ENCODE measurements at regions not wholly inside any gene's neighbourhood (a gene's known extent, or its start where the extent isn't known, plus 50 kb on each side); places are given as distances from the start of the nearest gene placed in this dataset.

DNA sequence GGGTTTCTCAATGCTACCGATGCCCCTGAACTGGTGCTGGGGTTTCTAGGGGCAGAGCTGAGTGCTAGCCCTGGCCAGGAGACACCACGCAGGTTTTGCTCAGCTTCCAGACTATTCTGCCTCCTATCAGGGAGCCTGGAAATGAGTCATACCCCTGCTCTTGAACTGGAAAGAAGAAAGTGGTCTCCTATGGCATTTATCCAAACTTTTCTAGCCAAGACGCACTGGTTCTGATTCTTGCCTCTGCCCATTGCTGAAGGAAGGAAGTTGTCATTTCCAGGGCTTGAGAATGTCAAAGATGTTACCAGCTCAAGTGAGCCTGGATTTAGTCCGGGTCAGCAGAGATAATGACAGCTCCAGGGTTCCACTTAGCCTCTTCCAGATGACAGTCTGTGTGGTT is 561.9 kb downstream of the CDK5RAP2 start:
- Histone ChIP-seq H3K4me1 (ENCODE audit: control insufficient read depth in 5 of 5, insufficient read depth in 5 of 5, low read length in 5 of 5) (peaks cover 0 to 2% (median 0%) of the 10 kb centered on the region in 5 donors), H3K27me3 (ENCODE audit: control insufficient read depth in 3 of 3, insufficient read depth in 3 of 3, low read length in 2 of 3) (no peaks in the 10 kb centered on the region)
- 58 to 61% methylated on average over 4 of the region's 4 CpGs for WGBS, 2 donors

GRCh38 chr9:120016231-120016630 is 563.7 kb downstream of the CDK5RAP2 start:
- WGBS, 2 donors: 39 to 42% methylated on average over 2 of the region's 2 CpGs
- ATAC-seq (ENCODE audit: insufficient read depth, low FRiP score): no peak
- no peak for DNase-seq
- H3K9me3 ChIP-seq (ENCODE audit: control insufficient read depth in 4 of 4, insufficient read depth in 3 of 4, low read length in 3 of 4): peaks cover 0 to 4% (median 0%) of the 10 kb centered on the region in 4 donors
- H3K9ac ChIP-seq (ENCODE audit: insufficient read depth in 1 of 2, low read length in 2 of 2): no peak overlapping the region
- H3K27me3 ChIP-seq (ENCODE audit: control insufficient read depth in 3 of 3, insufficient read depth in 3 of 3, low read length in 2 of 3): no peaks in the 10 kb centered on the region
- no peak overlapping the region for H3K4me3 ChIP-seq
- no peak overlapping the region for H3K27ac ChIP-seq (ENCODE audit: low read depth in 1 of 2, low read length in 1 of 2)
- no peaks in the 10 kb centered on the region for H3K36me3 ChIP-seq (ENCODE audit: control insufficient read depth in 4 of 4, insufficient read depth in 4 of 4, low read length in 4 of 4)
- H3K4me1 ChIP-seq (ENCODE audit: control insufficient read depth in 5 of 5, insufficient read depth in 5 of 5, low read length in 5 of 5): peaks cover 0 to 2% (median 0%) of the 10 kb centered on the region in 5 donors
- TF ChIP-seq, protein P1, sequence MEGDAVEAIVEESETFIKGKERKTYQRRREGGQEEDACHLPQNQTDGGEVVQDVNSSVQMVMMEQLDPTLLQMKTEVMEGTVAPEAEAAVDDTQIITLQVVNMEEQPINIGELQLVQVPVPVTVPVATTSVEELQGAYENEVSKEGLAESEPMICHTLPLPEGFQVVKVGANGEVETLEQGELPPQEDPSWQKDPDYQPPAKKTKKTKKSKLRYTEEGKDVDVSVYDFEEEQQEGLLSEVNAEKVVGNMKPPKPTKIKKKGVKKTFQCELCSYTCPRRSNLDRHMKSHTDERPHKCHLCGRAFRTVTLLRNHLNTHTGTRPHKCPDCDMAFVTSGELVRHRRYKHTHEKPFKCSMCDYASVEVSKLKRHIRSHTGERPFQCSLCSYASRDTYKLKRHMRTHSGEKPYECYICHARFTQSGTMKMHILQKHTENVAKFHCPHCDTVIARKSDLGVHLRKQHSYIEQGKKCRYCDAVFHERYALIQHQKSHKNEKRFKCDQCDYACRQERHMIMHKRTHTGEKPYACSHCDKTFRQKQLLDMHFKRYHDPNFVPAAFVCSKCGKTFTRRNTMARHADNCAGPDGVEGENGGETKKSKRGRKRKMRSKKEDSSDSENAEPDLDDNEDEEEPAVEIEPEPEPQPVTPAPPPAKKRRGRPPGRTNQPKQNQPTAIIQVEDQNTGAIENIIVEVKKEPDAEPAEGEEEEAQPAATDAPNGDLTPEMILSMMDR (IDR thresholded peaks at IDR 0.05; ENCODE audit: control extremely low read depth, extremely low read depth): no peak

More for the DNA sequence above, 561.9 kb downstream of the CDK5RAP2 start:
- ATAC-seq (ENCODE audit: insufficient read depth, low FRiP score) (no peak), DNase-seq (no peak)
- H3K4me3 ChIP-seq: no peak overlapping the region
- TF ChIP-seq, protein P1 (IDR thresholded peaks at IDR 0.05; ENCODE audit: control extremely low read depth, extremely low read depth): no peak
- no peak overlapping the region for H3K27ac ChIP-seq (ENCODE audit: low read depth in 1 of 2, low read length in 1 of 2)
- H3K9ac ChIP-seq (ENCODE audit: insufficient read depth in 1 of 2, low read length in 2 of 2): no peak overlapping the region
- H3K36me3 ChIP-seq (ENCODE audit: control insufficient read depth in 4 of 4, insufficient read depth in 4 of 4, low read length in 4 of 4): no peaks in the 10 kb centered on the region
- peaks cover 0 to 4% (median 0%) of the 10 kb centered on the region in 4 donors for H3K9me3 ChIP-seq (ENCODE audit: control insufficient read depth in 4 of 4, insufficient read depth in 3 of 4, low read length in 3 of 4)

GRCh38 chr9:120014796-120015195 is 565.2 kb downstream of the CDK5RAP2 start:
- Histone ChIP-seq H3K4me1 (ENCODE audit: control insufficient read depth in 5 of 5, insufficient read depth in 5 of 5, low read length in 5 of 5) (peaks cover 0 to 2% (median 0%) of the 10 kb centered on the region in 5 donors), H3K9me3 (ENCODE audit: control insufficient read depth in 4 of 4, insufficient read depth in 3 of 4, low read length in 3 of 4) (peaks cover 0 to 4% (median 0%) of the 10 kb centered on the region in 4 donors), H3K9ac (ENCODE audit: insufficient read depth in 1 of 2, low read length in 2 of 2) (no peak overlapping the region), H3K4me3 (no peak overlapping the region), H3K36me3 (ENCODE audit: control insufficient read depth in 4 of 4, insufficient read depth in 4 of 4, low read length in 4 of 4) (no peaks in the 10 kb centered on the region), H3K27ac (ENCODE audit: low read depth in 1 of 2, low read length in 1 of 2) (no peak overlapping the region), H3K27me3 (ENCODE audit: control insufficient read depth in 3 of 3, insufficient read depth in 3 of 3, low read length in 2 of 3) (no peaks in the 10 kb centered on the region)
- TF ChIP-seq, protein P1 (IDR thresholded peaks at IDR 0.05; ENCODE audit: control extremely low read depth, extremely low read depth): no peak
- 85 to 89% methylated on average over 7 of the region's 7 CpGs for WGBS, 2 donors
- ATAC-seq (ENCODE audit: insufficient read depth, low FRiP score): no peak
- no peak for DNase-seq

DNA sequence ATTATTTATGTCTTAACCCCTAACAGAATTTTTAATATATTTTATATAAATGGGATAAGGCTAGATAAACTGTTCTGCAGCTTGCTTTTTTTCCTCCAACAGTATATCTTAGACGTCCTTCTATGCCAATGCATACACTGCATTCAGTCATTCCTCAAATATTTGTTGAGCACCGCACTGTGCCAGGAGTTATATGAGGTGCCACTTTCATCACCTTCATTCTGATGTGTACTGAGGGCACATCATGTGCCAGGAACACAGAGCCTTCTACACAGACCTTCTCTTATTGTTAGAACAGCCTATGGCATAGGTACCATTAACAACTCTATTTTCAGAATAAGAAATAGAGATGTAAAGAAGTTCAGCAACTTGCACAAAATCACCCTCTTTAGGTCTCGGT is 570.1 kb downstream of the CDK5RAP2 start:
- H3K4me1 ChIP-seq (ENCODE audit: control insufficient read depth in 5 of 5, insufficient read depth in 5 of 5, low read length in 5 of 5): no peaks in the 10 kb centered on the region
- no peak for DNase-seq
- 51 to 75% methylated on average over 3 of the region's 3 CpGs for WGBS, 2 donors
- H3K4me3 ChIP-seq: no peak overlapping the region
- H3K27me3 ChIP-seq (ENCODE audit: control insufficient read depth in 3 of 3, insufficient read depth in 3 of 3, low read length in 2 of 3): no peaks in the 10 kb centered on the region
- H3K9me3 ChIP-seq (ENCODE audit: control insufficient read depth in 4 of 4, insufficient read depth in 3 of 4, low read length in 3 of 4): peaks cover 0 to 2% (median 0%) of the 10 kb centered on the region in 4 donors
- no peak overlapping the region for H3K27ac ChIP-seq (ENCODE audit: low read depth in 1 of 2, low read length in 1 of 2)
- no peaks in the 10 kb centered on the region for H3K36me3 ChIP-seq (ENCODE audit: control insufficient read depth in 4 of 4, insufficient read depth in 4 of 4, low read length in 4 of 4)
- no peak for ATAC-seq (ENCODE audit: insufficient read depth, low FRiP score)
- TF ChIP-seq, protein P1 (IDR thresholded peaks at IDR 0.05; ENCODE audit: control extremely low read depth, extremely low read depth): no peak
- no peak overlapping the region for H3K9ac ChIP-seq (ENCODE audit: insufficient read depth in 1 of 2, low read length in 2 of 2)

All from lung (tissue), 11 donors.